ENCODE measurements at regions not wholly inside any gene's neighbourhood (a gene's known extent, or its start where the extent isn't known, plus 50 kb on each side); places are given as distances from the start of the nearest gene placed in this dataset.

DNA sequence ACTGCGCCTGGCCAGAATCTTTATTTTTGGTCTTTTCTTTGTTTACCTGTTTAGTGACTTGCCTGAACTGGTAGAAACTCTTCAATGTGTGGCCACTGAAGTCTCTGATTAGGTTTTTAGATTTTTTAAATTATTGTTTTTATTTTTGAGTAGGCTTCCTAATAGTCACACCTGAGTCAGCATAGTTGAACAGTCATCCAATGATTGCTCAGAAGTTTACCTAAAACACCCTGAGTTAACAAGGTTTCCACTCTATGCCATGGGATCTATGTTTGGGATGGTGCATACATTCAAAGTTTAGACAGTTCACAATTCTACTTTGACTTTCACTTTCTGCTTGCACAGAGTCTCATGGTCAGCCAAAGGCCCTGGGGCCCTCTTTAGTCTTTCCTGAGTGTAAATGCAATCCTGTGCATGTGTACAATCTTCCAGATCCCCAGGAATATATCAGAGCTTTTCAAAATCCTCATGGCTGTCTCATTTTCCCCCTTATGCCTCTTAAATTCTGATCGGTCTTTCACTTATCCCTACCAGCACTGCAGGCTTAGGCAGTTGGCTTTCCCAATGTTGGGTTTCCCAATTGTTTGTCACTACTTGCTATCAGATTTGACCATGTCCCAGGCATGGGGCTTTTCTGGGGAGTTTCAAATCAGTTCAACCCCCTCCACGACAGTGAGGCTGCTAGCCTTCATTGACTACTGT, 114.4 kb upstream of the RAB3GAP2 start:
- H3K9ac ChIP-seq (ENCODE audit: low read depth, low read length): no peak overlapping the region
- no peaks in the 10 kb centered on the region for H3K9me3 ChIP-seq (ENCODE audit: control insufficient read depth, insufficient read depth, low read length)
- no peaks in the 10 kb centered on the region for H3K36me3 ChIP-seq (ENCODE audit: insufficient read depth, low read length)
- H3K4me1 ChIP-seq (ENCODE audit: insufficient read depth, low read length): peaks cover 9% of the 10 kb centered on the region

DNA sequence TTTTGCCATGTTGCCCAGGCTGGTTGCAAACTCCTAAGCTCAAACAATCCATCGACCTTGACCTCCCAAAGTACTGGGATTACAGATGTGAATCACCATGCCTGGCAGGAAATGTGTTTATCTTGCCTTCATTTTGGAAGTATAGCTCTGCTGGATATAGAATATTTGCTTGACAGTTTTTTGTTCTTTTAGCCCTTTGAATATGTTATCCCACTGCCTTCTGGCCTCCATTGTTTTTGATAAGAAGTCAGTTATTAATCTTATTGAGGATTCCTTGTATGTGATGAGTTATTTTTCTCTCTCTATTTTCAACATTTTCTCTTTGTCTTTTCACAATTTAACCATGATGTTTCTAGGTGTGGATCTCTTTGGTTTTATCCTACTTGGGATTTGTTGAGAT, 112.9 kb upstream of the RAB3GAP2 start:
- H3K36me3 ChIP-seq (ENCODE audit: insufficient read depth, low read length): no peaks in the 10 kb centered on the region
- H3K9me3 ChIP-seq (ENCODE audit: control insufficient read depth, insufficient read depth, low read length): no peaks in the 10 kb centered on the region
- H3K4me1 ChIP-seq (ENCODE audit: insufficient read depth, low read length): peaks cover 4% of the 10 kb centered on the region; the same call in 1 of the 2 replicates
- H3K9ac ChIP-seq (ENCODE audit: low read depth, low read length): no peak overlapping the region

DNA sequence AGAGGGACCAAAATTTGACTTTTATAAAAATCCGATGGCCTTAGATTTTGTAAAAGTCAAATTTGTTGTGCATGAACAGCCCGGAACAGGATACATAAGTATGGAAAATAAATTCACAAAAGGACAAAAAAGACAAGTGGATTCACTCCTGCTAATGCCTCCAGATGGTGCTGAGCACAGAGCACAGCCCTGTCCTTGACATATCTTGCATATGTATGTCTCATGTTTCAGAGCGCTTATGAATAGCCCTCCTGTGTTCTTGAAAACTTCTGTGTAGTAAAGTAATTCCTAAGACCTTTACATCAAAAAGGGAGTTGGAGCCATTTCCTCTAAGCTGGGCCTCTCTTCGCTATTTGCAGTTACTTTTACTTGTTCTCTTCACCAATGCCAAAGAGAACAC, 110.7 kb upstream of the RAB3GAP2 start:
- H3K9ac ChIP-seq (ENCODE audit: low read depth, low read length): no peak overlapping the region
- H3K36me3 ChIP-seq (ENCODE audit: insufficient read depth, low read length): no peaks in the 10 kb centered on the region; the same call in 1 of the 2 replicates

GRCh38 chr1:220380885-220381284, 108.6 kb upstream of the RAB3GAP2 start:
- Histone ChIP-seq H3K9me3 (ENCODE audit: control insufficient read depth, insufficient read depth, low read length) (no peaks in the 10 kb centered on the region), H3K36me3 (ENCODE audit: insufficient read depth, low read length) (no peaks in the 10 kb centered on the region; the same call in 1 of the 2 replicates), H3K4me1 (ENCODE audit: insufficient read depth, low read length) (peaks cover 4% of the 10 kb centered on the region; the same call in 1 of the 2 replicates), H3K9ac (ENCODE audit: low read depth, low read length) (no peak overlapping the region)

More for the DNA sequence above, 110.7 kb upstream of the RAB3GAP2 start:
- H3K4me1 ChIP-seq (ENCODE audit: insufficient read depth, low read length): peaks cover 4% of the 10 kb centered on the region; the same call in 1 of the 2 replicates
- no peaks in the 10 kb centered on the region for H3K9me3 ChIP-seq (ENCODE audit: control insufficient read depth, insufficient read depth, low read length)

DNA sequence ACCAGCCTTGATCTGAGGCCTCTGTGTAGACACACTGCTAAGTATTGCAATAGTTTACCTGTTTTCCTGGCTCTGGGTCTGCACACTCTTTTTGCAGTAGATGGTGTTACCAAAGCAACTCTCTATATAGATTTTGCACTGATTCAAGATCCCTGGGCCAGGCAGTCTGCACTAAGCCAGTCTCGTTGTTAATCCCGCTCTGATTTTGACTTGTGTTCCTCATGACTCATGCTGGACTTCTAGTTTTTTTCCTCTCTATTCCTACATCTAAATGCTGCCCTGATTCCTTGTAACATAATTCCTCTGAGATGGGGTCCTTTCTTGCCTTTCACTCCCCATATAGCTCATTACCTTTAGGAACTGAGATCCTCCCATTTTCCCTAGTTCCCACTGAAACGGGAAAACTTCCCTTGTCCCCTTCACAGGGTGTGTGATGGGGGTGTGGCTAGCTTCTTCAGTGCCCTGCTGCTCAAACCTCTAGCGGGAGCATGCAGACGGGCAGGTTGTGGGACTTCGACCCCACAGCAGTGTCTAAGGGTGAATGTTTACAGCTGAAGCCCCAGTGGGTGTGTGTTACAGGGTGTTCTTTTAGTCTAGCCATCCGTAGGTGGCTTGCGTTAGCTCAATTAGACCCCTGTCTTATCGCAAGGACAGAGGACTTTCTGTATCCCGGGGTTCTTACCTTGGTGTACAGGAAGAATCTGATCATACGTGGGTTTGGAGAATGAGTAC, 106.5 kb upstream of the RAB3GAP2 start:
- no peaks in the 10 kb centered on the region; the same call in 1 of the 2 replicates for H3K36me3 ChIP-seq (ENCODE audit: insufficient read depth, low read length)
- H3K4me1 ChIP-seq (ENCODE audit: insufficient read depth, low read length): peaks cover 4% of the 10 kb centered on the region; the same call in 1 of the 2 replicates
- no peak overlapping the region for H3K9ac ChIP-seq (ENCODE audit: low read depth, low read length)
- H3K9me3 ChIP-seq (ENCODE audit: control insufficient read depth, insufficient read depth, low read length): no peaks in the 10 kb centered on the region

DNA sequence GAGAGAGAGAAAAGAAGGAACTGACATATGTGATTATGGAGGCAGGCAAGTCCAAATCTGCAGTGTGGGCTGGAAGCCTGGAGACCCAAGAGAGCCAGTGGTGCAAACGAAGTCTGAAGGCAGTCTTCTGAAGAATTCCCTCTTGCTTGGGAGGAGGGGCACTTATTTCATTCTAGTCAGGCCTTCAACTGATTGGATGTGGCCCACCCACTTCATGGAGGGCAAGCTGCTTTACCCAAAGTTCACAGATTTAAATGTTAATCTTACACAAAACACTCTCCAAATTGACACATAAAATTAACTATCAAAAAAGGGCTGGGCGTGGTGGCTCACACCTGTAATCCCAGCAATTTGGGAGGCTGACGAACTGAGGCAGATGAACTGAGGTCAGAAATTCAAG, 103.5 kb upstream of the RAB3GAP2 start:
- H3K9ac ChIP-seq (ENCODE audit: low read depth, low read length): no peak overlapping the region

DNA sequence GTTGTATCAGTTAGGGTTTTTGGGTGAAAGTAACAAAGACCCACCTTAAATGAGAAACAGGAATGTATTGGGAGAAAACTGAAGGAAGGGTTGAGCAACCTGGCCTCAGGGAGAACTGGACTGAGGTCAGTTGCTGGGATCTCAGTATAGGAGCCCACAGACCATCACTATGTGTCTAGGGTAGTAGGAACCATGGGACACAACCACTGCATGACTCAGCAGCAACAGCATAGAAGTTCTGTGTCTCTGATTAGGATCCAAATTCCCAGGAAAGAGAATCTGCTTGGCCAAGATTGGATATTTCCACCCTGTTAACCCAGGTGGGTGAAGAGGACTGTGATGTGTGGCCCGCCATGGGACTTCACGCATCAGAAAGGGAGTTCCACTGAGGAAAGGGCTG, 102.2 kb upstream of the RAB3GAP2 start:
- Histone ChIP-seq H3K36me3 (ENCODE audit: insufficient read depth, low read length) (no peaks in the 10 kb centered on the region; the same call in 1 of the 2 replicates), H3K4me1 (ENCODE audit: insufficient read depth, low read length) (no peaks in the 10 kb centered on the region; the same call in none of the 2 replicates), H3K9me3 (ENCODE audit: control insufficient read depth, insufficient read depth, low read length) (no peaks in the 10 kb centered on the region), H3K9ac (ENCODE audit: low read depth, low read length) (no peak overlapping the region)

More for the DNA sequence above, 103.5 kb upstream of the RAB3GAP2 start:
- H3K9me3 ChIP-seq (ENCODE audit: control insufficient read depth, insufficient read depth, low read length): no peaks in the 10 kb centered on the region
- H3K36me3 ChIP-seq (ENCODE audit: insufficient read depth, low read length): no peaks in the 10 kb centered on the region; the same call in 1 of the 2 replicates
- no peaks in the 10 kb centered on the region; the same call in 1 of the 2 replicates for H3K4me1 ChIP-seq (ENCODE audit: insufficient read depth, low read length)

DNA sequence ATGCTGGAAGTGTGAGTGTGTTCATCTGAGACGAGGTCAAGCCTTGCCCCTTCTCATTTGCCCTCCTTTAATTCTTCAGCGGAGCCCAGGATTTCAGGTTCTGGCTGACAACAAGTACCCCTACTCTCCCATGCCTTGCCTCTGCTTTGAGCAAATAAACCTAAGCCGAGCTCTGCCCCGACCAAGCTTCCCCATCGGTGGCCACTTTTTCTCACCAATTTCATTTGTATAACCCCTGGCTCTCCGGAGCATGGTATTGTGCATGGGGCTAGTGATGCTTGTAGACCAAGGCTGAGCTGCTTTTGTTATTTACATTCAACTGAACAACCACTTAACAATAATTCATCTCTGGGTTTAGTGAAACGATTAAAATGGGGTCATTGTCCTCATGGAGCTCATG, 100.2 kb upstream of the RAB3GAP2 start:
- H3K36me3 ChIP-seq (ENCODE audit: insufficient read depth, low read length): no peaks in the 10 kb centered on the region
- no peak overlapping the region for H3K9ac ChIP-seq (ENCODE audit: low read depth, low read length)
- no peaks in the 10 kb centered on the region for H3K9me3 ChIP-seq (ENCODE audit: control insufficient read depth, insufficient read depth, low read length)
- H3K4me1 ChIP-seq (ENCODE audit: insufficient read depth, low read length): peaks cover 7% of the 10 kb centered on the region

DNA sequence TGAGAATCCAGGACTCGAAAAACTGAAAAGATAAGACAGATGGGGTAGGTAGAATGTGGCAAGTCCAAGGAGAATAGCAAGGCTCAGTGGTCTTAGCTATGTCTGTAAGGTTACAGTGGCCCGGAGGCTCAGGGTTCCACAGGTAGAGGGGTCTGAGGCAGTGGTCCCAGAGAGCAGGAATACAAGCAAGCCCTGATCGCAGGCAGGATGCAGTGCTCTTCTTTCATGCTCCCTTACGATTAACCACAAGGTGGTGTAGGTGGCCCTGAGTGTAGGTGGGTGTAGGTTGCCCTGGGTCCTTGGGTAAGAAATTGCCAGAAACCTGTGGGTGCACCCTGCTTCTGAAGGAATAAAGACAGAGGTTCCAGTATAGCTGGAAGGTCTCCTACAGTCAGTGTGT, 99.1 kb upstream of the RAB3GAP2 start:
- no peaks in the 10 kb centered on the region for H3K36me3 ChIP-seq (ENCODE audit: insufficient read depth, low read length)
- H3K4me1 ChIP-seq (ENCODE audit: insufficient read depth, low read length): peaks cover 7% of the 10 kb centered on the region
- H3K9ac ChIP-seq (ENCODE audit: low read depth, low read length): no peak overlapping the region
- H3K9me3 ChIP-seq (ENCODE audit: control insufficient read depth, insufficient read depth, low read length): no peaks in the 10 kb centered on the region

DNA sequence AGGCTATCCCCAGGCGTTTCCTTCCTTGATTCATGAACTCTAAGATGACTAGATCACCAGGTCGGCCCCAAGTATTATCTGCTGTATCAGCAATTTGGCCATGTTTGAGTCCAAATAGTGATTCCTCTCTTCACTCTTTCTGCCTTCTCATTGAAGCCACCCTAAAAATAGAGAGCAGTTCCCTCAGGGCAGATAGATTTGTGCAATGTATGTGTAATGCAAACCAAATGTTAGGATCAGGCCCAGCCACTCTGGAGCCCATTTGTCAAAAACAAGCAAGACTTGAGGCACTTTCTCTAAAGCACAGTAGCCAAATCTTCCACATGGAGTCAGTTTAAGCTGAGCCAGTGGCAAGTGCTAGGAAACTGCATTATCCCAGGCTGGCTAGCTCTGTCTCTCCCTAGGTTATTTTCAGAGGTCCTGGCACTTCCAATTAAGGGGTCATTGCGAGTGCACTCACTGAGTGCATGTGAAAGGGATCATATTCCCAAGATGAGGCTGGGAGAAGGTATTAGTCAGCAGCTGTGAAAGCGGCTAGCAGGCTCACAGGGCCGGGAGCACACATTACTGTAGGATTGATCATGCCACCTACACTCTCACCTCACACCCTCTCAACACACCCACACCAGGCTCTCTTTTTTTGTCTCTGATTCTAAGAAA, 97.9 kb upstream of the RAB3GAP2 start:
- Histone ChIP-seq H3K9ac (ENCODE audit: low read depth, low read length) (no peak overlapping the region), H3K9me3 (ENCODE audit: control insufficient read depth, insufficient read depth, low read length) (no peaks in the 10 kb centered on the region), H3K4me1 (ENCODE audit: insufficient read depth, low read length) (peaks cover 7% of the 10 kb centered on the region), H3K36me3 (ENCODE audit: insufficient read depth, low read length) (no peaks in the 10 kb centered on the region)

- Histone ChIP-seq H3K9me3 (ENCODE audit: control insufficient read depth, insufficient read depth, low read length) (no peaks in the 10 kb centered on the region), H3K9ac (ENCODE audit: low read depth, low read length) (no peak overlapping the region), H3K36me3 (ENCODE audit: insufficient read depth, low read length) (no peaks in the 10 kb centered on the region), H3K4me1 (ENCODE audit: insufficient read depth, low read length) (peaks cover 7% of the 10 kb centered on the region)
These were observed 97.3 kb upstream of the RAB3GAP2 start for GRCh38 chr1:220369511-220369910.

DNA sequence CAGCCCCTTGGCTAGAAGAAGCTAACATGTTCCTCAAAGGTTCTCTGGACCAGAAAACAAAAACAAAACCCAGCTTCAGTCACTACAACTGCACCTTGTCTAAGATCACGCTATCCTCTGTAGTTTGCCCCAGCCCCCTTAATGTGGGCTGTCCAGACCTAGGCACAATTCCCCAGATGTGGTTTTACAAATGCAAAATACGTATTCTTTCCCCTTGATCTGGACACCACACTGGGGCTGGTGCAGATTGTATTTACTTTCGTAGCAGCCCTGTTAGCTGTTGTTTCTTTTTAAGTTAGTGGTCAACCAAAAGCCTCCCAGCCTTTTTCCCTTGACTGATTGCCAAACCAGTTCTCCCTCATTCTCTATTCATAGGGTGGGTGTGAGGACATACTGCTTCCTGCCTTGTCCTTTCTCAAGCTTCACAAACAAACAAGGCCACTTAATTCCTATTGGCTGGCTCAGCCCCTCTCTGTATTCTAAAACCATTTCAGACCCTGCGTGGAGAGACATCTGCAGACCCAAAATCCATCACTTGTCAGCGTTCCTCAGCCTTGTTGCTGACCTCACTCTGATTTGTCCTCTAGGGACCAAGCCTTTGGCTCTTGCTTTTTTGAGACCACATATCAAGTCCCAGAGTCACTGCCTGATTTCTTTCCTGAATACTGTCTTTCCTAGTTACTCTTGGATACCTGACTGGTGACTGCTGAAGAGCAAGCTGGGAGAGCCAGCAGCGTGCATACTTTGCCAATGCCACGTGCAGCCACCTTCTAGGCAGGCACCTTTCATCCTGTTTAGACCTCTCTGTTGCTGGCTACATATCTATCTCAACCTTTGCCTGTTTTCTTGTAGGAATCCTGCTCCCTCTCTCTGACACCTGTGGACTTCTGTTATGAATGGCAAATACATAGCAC, 96.4 kb upstream of the RAB3GAP2 start:
- Histone ChIP-seq H3K9me3 (ENCODE audit: control insufficient read depth, insufficient read depth, low read length) (no peaks in the 10 kb centered on the region), H3K9ac (ENCODE audit: low read depth, low read length) (no peak overlapping the region), H3K36me3 (ENCODE audit: insufficient read depth, low read length) (no peaks in the 10 kb centered on the region), H3K4me1 (ENCODE audit: insufficient read depth, low read length) (peaks cover 13% of the 10 kb centered on the region)

GRCh38 chr1:220367833-220368232, 95.6 kb upstream of the RAB3GAP2 start:
- Histone ChIP-seq H3K36me3 (ENCODE audit: insufficient read depth, low read length) (no peaks in the 10 kb centered on the region), H3K9me3 (ENCODE audit: control insufficient read depth, insufficient read depth, low read length) (no peaks in the 10 kb centered on the region), H3K9ac (ENCODE audit: low read depth, low read length) (no peak overlapping the region), H3K4me1 (ENCODE audit: insufficient read depth, low read length) (peaks cover 21% of the 10 kb centered on the region)

GRCh38 chr1:220366269-220366668, 94.0 kb upstream of the RAB3GAP2 start:
- H3K36me3 ChIP-seq (ENCODE audit: insufficient read depth, low read length): no peaks in the 10 kb centered on the region

More at GRCh38 chr1:220366269-220366668, 94.0 kb upstream of the RAB3GAP2 start:
- H3K4me1 ChIP-seq (ENCODE audit: insufficient read depth, low read length): peaks cover 23% of the 10 kb centered on the region
- no peak overlapping the region for H3K9ac ChIP-seq (ENCODE audit: low read depth, low read length)
- H3K9me3 ChIP-seq (ENCODE audit: control insufficient read depth, insufficient read depth, low read length): no peaks in the 10 kb centered on the region
